HEK293 (cell line): ENCODE measurements at regions not wholly inside any gene's neighbourhood (a gene's known extent, or its start where the extent isn't known, plus 50 kb on each side); places are given as distances from the start of the nearest gene placed in this dataset.

Experiments used
- CTCF ChIA-PET: fragments of 350-600 bp; formaldehyde crosslinking; extraction: SDS; loops from one replicate; lab custom pipeline; 2021; ENCODE audit warnings: antibody characterized with exemption; lab: Yijun Ruan, JAX
- POLR2A ChIA-PET: fragments of 300-600 bp; formaldehyde crosslinking; extraction: SDS; loops from one replicate; lab custom pipeline; 2020; ENCODE audit warnings: antibody characterized with exemption, inconsistent platforms; lab: Yijun Ruan, JAX
- H3K27ac ChIP-seq: fragments of 200-500 bp; sonication (Bioruptor generic); 2 replicates; pipeline ENCODE4 v1.5.1; 2014; ENCODE audit warnings: low read depth, low read length, control low read depth, inconsistent platforms; ENCODE audit errors: extremely low read depth
- H3K36me3 ChIP-seq, 2 experiments: fragments of 200-500 bp in 1 of 2; sonication (Bioruptor generic) in 1 of 2; 1 replicate in 1 of 2; 2 replicates in 1 of 2; pipeline ENCODE4 v1.5.1; 2014 to 2017; ENCODE audit warnings: inconsistent platforms in 2 of 2, low read length in 2 of 2; ENCODE audit not compliant: control insufficient read depth in 2 of 2, insufficient read depth in 1 of 2
- H3K4me1 ChIP-seq: fragments of 200-500 bp; sonication (Bioruptor generic); 2 replicates; pipeline ENCODE4 v1.5.1; 2014; ENCODE audit warnings: mild to moderate bottlenecking, low read length, inconsistent platforms; ENCODE audit not compliant: control insufficient read depth, insufficient read depth
- H3K4me3 ChIP-seq: 2 replicates; pipeline ENCODE4 v1.5.1; 2011; ENCODE audit warnings: low read depth, mild to moderate bottlenecking, control low read depth, low read length, moderate library complexity
- H3K9me3 ChIP-seq: fragments of 200-500 bp; sonication (Bioruptor generic); 2 replicates; pipeline ENCODE4 v1.5.1; 2014; ENCODE audit warnings: low read depth, low read length, inconsistent platforms; ENCODE audit not compliant: control insufficient read depth, insufficient read depth
- GLI2 ChIP-seq: fragments of 450-650 bp; formaldehyde crosslinking; IDR thresholded peaks from 2 replicates; pipeline ENCODE4; 2017; ENCODE audit warnings: missing biosample characterization, missing genetic modification characterization, low read depth, borderline replicate concordance
- KLF10 ChIP-seq: fragments of 450-650 bp; IDR thresholded peaks from 2 replicates; pipeline ENCODE4 v1.5.1; 2018; ENCODE audit warnings: missing biosample characterization, mild to moderate bottlenecking, missing genetic modification characterization
- SCRT1 ChIP-seq: fragments of 450-650 bp; formaldehyde crosslinking; IDR thresholded peaks from 2 replicates; pipeline ENCODE4 v1.5.1; 2016; ENCODE audit warnings: missing biosample characterization, missing genetic modification characterization, borderline replicate concordance
- TRIM28 ChIP-seq: IDR thresholded peaks from 2 replicates; pipeline ENCODE4 v1.6.1; 2011; ENCODE audit warnings: low read length, control low read depth, borderline replicate concordance
- ZBTB20 ChIP-seq: fragments of 450-650 bp; formaldehyde crosslinking; IDR thresholded peaks from 2 replicates; pipeline ENCODE4 v1.5.1; 2016; ENCODE audit warnings: missing biosample characterization, missing genetic modification characterization
- ZFHX2 ChIP-seq: fragments of 450-650 bp; formaldehyde crosslinking; conservative IDR thresholded peaks from 2 replicates; pipeline ENCODE4 v1.5.1; 2016; ENCODE audit warnings: missing biosample characterization, missing genetic modification characterization
- ZFP41 ChIP-seq: fragments of 450-650 bp; formaldehyde crosslinking; IDR thresholded peaks from 2 replicates; pipeline ENCODE4 v1.5.1; 2016; ENCODE audit warnings: missing biosample characterization, missing genetic modification characterization, borderline replicate concordance
- ZFP69B ChIP-seq: fragments of 450-650 bp; formaldehyde crosslinking; IDR thresholded peaks from 2 replicates; pipeline ENCODE4 v1.5.1; 2016; ENCODE audit warnings: missing biosample characterization, missing genetic modification characterization
- ZNF155 ChIP-seq: fragments of 450-650 bp; formaldehyde crosslinking; IDR thresholded peaks from 2 replicates; pipeline ENCODE4 v1.5.1; 2016; ENCODE audit warnings: missing biosample characterization, missing genetic modification characterization
- ZNF248 ChIP-seq: fragments of 450-650 bp; formaldehyde crosslinking; IDR thresholded peaks from 2 replicates; pipeline ENCODE4 v1.5.1; 2017; ENCODE audit warnings: missing biosample characterization, missing genetic modification characterization
- ZNF37A ChIP-seq: fragments of 450-650 bp; IDR thresholded peaks from 2 replicates; pipeline ENCODE4 v1.5.1; 2018; ENCODE audit warnings: missing biosample characterization, missing genetic modification characterization
- ZNF394 ChIP-seq: fragments of 450-650 bp; formaldehyde crosslinking; IDR thresholded peaks from 2 replicates; pipeline ENCODE4 v1.5.1; 2016; ENCODE audit warnings: missing biosample characterization, missing genetic modification characterization, mild to moderate bottlenecking, moderate library complexity, borderline replicate concordance
- ZNF473 ChIP-seq: fragments of 450-650 bp; formaldehyde crosslinking; IDR thresholded peaks from 2 replicates; pipeline ENCODE4 v1.5.1; 2017; ENCODE audit warnings: missing biosample characterization, missing genetic modification characterization
- ZNF555 ChIP-seq: fragments of 450-650 bp; formaldehyde crosslinking; conservative IDR thresholded peaks from 2 replicates; pipeline ENCODE4 v1.5.1; 2017; ENCODE audit warnings: missing biosample characterization, mild to moderate bottlenecking, missing genetic modification characterization, inconsistent platforms
- ZNF571 ChIP-seq: fragments of 450-650 bp; formaldehyde crosslinking; IDR thresholded peaks from 2 replicates; pipeline ENCODE4 v1.5.0; 2017; ENCODE audit warnings: missing biosample characterization, missing genetic modification characterization
- ZNF677 ChIP-seq: fragments of 450-650 bp; IDR thresholded peaks from 2 replicates; pipeline ENCODE4 v1.5.0; 2018; ENCODE audit warnings: missing biosample characterization, mild to moderate bottlenecking, missing genetic modification characterization, moderate library complexity
- TF ChIP-seq, protein P1 (sequence below): fragments of 450-650 bp; formaldehyde crosslinking; IDR thresholded peaks from 2 replicates; pipeline ENCODE4 v1.5.1; 2016; ENCODE audit warnings: missing biosample characterization, missing genetic modification characterization, low read depth
- TF ChIP-seq, protein P2 (sequence below): fragments of 450-650 bp; IDR thresholded peaks from 2 replicates; pipeline ENCODE4 v1.5.1; 2018; ENCODE audit warnings: missing biosample characterization, missing genetic modification characterization
- TF ChIP-seq, protein P3 (sequence below): fragments of 450-650 bp; formaldehyde crosslinking; IDR thresholded peaks from 2 replicates; pipeline ENCODE4 v1.5.1; 2016; ENCODE audit warnings: missing biosample characterization, missing genetic modification characterization
- TF ChIP-seq, protein P4 (sequence below): fragments of 450-650 bp; formaldehyde crosslinking; IDR thresholded peaks from 2 replicates; pipeline ENCODE4 v1.5.1; 2016; ENCODE audit warnings: missing biosample characterization, missing genetic modification characterization
- TF ChIP-seq, protein P5 (sequence below): fragments of 450-650 bp; formaldehyde crosslinking; IDR thresholded peaks from 2 replicates; pipeline ENCODE4 v1.5.1; 2017; ENCODE audit warnings: missing biosample characterization, missing genetic modification characterization
- TF ChIP-seq, protein P6 (sequence below): fragments of 450-650 bp; formaldehyde crosslinking; IDR thresholded peaks from 2 replicates; pipeline ENCODE4 v1.5.1; 2017; ENCODE audit warnings: missing biosample characterization, missing genetic modification characterization

DNA sequence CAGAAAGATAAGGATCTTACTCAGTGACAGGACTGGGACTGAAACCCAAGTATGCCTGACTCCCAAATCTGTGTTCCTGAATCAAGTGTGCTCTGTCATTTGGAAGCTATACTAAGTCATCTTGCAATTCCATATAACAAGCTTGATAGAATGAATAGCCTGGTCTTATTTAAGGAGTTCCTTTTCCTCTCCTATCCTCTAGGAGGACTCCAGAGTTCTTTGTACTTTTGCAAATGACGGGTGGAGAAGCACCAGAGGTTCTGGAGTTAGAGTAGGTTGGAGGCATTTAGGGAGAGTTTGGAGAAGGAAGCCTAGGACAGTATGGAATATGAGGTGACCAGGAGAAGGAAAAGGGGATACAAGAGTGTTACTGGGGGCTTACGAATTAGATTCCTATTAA is 92.9 kb upstream of the RCN1 start (continued):
- TF ChIP-seq, protein P1, sequence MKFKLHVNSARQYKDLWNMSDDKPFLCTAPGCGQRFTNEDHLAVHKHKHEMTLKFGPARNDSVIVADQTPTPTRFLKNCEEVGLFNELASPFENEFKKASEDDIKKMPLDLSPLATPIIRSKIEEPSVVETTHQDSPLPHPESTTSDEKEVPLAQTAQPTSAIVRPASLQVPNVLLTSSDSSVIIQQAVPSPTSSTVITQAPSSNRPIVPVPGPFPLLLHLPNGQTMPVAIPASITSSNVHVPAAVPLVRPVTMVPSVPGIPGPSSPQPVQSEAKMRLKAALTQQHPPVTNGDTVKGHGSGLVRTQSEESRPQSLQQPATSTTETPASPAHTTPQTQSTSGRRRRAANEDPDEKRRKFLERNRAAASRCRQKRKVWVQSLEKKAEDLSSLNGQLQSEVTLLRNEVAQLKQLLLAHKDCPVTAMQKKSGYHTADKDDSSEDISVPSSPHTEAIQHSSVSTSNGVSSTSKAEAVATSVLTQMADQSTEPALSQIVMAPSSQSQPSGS, result no peak
- TF ChIP-seq ZNF394 (tag by site-specific recombination) (no peak), ZNF248 (tag by site-specific recombination) (no peak), ZFHX2 (tag by site-specific recombination) (no peak), KLF10 (no peak)
- TF ChIP-seq, protein P2, sequence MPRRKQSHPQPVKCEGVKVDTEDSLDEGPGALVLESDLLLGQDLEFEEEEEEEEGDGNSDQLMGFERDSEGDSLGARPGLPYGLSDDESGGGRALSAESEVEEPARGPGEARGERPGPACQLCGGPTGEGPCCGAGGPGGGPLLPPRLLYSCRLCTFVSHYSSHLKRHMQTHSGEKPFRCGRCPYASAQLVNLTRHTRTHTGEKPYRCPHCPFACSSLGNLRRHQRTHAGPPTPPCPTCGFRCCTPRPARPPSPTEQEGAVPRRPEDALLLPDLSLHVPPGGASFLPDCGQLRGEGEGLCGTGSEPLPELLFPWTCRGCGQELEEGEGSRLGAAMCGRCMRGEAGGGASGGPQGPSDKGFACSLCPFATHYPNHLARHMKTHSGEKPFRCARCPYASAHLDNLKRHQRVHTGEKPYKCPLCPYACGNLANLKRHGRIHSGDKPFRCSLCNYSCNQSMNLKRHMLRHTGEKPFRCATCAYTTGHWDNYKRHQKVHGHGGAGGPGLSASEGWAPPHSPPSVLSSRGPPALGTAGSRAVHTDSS (tag by site-specific recombination), result no peak

DNA sequence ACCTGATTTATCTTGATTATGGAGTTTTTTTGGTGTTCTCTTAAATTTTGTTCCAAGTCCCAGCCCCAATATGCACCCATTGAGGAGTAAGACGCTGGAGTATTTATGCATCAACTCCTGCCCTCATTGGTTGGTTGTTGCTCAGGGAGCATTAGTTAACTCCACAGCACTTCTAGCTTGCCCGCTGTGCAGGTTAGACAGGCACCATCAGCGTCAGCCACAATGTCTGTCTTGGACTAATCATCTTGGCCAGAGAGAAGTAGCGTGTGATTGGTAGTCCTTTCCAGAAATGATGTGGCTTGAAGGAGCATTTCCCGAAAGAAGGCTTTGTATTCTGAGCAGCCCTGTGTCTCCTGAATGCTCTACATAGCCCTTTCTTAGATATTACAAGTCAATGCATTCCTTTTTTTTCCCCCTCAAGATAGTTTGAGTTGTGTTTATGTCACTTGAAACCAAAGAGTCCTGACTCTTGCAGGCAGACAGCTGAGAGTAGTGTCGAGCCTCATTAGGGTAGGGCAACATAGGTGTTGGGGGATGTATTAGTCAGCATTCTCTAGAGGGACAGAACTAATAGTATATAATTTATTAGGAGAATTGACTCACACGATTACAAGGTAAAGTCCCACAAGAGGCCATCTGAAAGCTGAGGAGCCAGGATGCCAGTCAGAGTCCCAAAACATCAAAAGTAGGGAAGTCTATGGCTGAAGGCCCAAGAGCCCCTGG is 94.6 kb upstream of the RCN1 start:
- no peak overlapping the region for H3K27ac ChIP-seq
- TF ChIP-seq ZNF37A (tag by site-specific recombination) (no peak), ZFP69B (tag by site-specific recombination) (no peak), ZNF555 (tag by site-specific recombination) (no peak), SCRT1 (tag by site-specific recombination) (no peak), ZNF473 (tag by site-specific recombination) (no peak), TRIM28 (no peak), ZNF571 (tag by site-specific recombination) (no peak), ZBTB20 (no peak), ZNF677 (no peak), GLI2 (tag by site-specific recombination) (no peak), ZNF155 (tag by site-specific recombination) (no peak), ZFP41 (no peak)
- TF ChIP-seq, protein P3, sequence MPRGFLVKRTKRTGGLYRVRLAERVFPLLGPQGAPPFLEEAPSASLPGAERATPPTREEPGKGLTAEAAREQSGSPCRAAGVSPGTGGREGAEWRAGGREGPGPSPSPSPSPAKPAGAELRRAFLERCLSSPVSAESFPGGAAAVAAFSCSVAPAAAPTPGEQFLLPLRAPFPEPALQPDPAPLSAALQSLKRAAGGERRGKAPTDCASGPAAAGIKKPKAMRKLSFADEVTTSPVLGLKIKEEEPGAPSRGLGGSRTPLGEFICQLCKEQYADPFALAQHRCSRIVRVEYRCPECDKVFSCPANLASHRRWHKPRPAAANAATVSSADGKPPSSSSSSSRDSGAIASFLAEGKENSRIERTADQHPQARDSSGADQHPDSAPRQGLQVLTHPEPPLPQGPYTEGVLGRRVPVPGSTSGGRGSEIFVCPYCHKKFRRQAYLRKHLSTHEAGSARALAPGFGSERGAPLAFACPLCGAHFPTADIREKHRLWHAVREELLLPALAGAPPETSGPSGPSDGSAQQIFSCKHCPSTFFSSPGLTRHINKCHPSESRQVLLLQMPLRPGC (tag by site-specific recombination), result no peak
- TF ChIP-seq, protein P4, sequence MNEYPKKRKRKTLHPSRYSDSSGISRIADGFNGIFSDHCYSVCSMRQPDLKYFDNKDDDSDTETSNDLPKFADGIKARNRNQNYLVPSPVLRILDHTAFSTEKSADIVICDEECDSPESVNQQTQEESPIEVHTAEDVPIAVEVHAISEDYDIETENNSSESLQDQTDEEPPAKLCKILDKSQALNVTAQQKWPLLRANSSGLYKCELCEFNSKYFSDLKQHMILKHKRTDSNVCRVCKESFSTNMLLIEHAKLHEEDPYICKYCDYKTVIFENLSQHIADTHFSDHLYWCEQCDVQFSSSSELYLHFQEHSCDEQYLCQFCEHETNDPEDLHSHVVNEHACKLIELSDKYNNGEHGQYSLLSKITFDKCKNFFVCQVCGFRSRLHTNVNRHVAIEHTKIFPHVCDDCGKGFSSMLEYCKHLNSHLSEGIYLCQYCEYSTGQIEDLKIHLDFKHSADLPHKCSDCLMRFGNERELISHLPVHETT, result no peak
- TF ChIP-seq, protein P5, sequence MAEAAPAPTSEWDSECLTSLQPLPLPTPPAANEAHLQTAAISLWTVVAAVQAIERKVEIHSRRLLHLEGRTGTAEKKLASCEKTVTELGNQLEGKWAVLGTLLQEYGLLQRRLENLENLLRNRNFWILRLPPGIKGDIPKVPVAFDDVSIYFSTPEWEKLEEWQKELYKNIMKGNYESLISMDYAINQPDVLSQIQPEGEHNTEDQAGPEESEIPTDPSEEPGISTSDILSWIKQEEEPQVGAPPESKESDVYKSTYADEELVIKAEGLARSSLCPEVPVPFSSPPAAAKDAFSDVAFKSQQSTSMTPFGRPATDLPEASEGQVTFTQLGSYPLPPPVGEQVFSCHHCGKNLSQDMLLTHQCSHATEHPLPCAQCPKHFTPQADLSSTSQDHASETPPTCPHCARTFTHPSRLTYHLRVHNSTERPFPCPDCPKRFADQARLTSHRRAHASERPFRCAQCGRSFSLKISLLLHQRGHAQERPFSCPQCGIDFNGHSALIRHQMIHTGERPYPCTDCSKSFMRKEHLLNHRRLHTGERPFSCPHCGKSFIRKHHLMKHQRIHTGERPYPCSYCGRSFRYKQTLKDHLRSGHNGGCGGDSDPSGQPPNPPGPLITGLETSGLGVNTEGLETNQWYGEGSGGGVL (tag by site-specific recombination), result no peak
- TF ChIP-seq, protein P6, sequence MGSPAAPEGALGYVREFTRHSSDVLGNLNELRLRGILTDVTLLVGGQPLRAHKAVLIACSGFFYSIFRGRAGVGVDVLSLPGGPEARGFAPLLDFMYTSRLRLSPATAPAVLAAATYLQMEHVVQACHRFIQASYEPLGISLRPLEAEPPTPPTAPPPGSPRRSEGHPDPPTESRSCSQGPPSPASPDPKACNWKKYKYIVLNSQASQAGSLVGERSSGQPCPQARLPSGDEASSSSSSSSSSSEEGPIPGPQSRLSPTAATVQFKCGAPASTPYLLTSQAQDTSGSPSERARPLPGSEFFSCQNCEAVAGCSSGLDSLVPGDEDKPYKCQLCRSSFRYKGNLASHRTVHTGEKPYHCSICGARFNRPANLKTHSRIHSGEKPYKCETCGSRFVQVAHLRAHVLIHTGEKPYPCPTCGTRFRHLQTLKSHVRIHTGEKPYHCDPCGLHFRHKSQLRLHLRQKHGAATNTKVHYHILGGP (tag by site-specific recombination), result no peak
- no peaks in the 10 kb centered on the region for H3K9me3 ChIP-seq
- no peaks in the 10 kb centered on the region for H3K4me1 ChIP-seq
- CTCF ChIA-PET, result interaction anchor here (0.6 kb wide), 1 partner anchor 532 kb away, joined by 5 read pairs; no protein-coding TSS in a partner anchor
- H3K4me3 ChIP-seq, result no peak overlapping the region
- POLR2A ChIA-PET, result no interaction called here
- H3K36me3 ChIP-seq, result no peaks in the 10 kb centered on the region
